Epithelial cell of proximal tubule (primary cell): ENCODE measurements at regions not wholly inside any gene's neighbourhood (a gene's known extent, or its start where the extent isn't known, plus 50 kb on each side); places are given as distances from the start of the nearest gene placed in this dataset.

ENCODE experiments used
- DNase-seq: peaks from one replicate; pipeline ENCODE4 v3.0.0-alpha.2; 2011; ENCODE audit warnings: low read depth
- H3K4me3 ChIP-seq: 2 replicates; pipeline ENCODE4 v1.5.1; 2011; ENCODE audit warnings: low read depth, mild to moderate bottlenecking, low read length
- CTCF ChIP-seq: conservative IDR thresholded peaks from 2 replicates; pipeline ENCODE4 v1.5.1; 2012; ENCODE audit warnings: low read depth, mild to moderate bottlenecking, low read length

DNA sequence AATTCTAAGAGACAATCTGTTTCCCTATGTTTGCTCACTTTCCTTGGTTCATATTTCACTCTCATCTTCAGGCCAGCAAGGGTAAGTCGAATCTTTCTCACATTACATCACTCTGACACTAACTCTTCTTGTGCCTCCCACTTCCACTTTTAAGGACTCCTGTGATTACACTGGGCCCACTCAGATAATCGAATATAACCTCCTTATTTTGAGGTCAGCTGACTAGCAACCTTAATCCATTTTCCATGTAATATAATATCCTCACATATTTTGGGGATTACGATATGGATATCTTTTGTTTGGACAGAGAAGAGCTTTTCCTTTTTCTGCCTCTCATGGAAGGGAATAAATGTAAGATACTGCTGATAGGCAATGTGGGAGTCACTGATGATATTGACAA lies 2015.7 kb upstream of the LRRTM1 start:
- DNase-seq, result no peak
- TF ChIP-seq CTCF, result no peak
- H3K4me3 ChIP-seq, result no peak overlapping the region

DNA sequence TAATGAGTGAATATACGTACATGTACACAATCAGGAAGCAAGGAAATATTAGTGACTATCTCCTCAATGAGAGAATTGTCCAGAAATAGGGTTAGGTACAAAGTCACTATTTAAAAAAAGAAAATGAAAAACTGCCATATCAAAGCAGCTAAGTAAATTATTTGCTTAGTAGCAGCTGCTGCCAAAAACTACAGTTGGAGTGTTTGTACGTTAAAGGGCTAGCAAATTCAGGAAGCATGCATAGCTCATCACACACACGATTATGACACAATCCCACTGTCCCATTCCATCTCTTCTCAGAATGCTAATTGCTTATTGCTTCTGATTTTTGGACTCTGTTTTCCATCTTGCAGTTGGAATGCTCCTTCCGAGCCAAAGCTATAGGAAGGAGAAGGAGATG lies 2012.5 kb upstream of the LRRTM1 start:
- TF ChIP-seq CTCF, result no peak
- no peak overlapping the region for H3K4me3 ChIP-seq
- DNase-seq, result no peak

DNA sequence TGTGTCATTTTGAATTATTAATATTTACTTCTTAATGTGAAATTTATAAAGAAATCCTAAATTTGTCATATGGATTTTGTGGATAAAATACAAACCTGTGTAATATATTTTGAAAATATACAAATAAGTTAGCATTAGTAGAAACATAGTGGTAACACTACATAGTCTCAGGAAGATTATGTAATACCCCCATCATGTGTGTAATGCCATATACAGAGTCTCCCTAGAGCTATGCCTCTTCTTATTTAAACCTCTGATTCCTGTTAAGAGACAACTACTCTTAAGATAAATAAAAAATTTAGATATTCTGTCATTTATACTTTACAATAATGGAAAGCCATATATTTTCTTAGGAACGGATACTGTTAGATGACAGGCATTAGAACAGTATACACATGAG lies 2012.0 kb upstream of the LRRTM1 start:
- no peak for DNase-seq
- no peak for TF ChIP-seq CTCF
- H3K4me3 ChIP-seq, result no peak overlapping the region

DNA sequence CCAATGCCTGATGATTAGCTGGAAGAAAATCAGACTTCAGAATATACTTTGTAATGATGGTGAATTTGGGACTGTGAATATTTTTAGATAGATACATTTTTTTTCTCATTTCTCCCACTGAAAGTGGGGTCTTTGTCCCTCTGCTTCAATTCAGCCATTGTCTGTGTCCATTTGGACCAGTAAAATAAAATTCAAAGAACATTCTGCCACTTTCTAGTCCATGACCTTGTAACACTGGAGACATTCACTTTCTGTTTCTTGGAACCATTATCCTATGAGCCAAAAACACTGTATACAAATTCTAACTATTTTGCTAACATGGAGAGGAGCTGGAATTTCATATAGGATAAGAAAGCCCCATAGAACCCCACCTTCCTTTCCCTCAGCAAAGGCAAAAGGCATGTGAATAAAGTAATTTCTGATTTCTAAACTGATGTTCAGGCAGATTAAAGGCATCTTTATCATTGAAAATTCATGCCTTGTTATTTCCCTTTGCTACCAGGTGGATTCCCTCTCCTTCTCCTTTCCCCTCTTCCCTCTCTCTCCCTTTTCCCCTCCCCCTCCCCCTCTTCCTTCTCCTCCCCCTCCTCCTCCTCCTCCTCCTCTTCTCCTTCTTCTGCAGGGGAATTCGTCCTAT lies 2010.4 kb upstream of the LRRTM1 start:
- TF ChIP-seq CTCF, result no peak
- no peak overlapping the region for H3K4me3 ChIP-seq
- DNase-seq, result no peak

DNA sequence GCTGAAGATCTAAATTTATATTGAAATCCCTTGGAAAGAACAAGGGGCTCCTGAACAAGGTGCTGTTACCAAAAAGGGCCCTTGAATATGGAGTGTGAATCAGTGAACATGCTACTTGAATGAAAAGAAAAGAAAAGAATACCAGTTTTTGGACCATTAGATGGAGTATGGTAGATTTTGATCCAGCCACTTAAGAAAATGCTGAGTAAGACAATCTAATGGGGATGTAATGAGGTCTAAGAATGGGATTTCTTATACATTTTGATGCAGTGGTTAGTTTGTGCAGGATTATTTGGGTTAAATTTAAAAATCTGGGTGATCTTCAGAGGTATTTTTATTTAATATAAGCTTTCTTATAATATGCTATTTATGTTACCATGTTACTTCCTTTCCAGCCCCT lies 2003.0 kb upstream of the LRRTM1 start:
- DNase-seq, result no peak
- TF ChIP-seq CTCF, result no peak
- no peak overlapping the region for H3K4me3 ChIP-seq

GRCh38 chr2:82301506-82301905 lies 1997.0 kb upstream of the LRRTM1 start:
- no peak for DNase-seq
- H3K4me3 ChIP-seq, result no peak overlapping the region
- no peak for TF ChIP-seq CTCF

- H3K4me3 ChIP-seq, result no peak overlapping the region
Measured at GRCh38 chr2:82289446-82289845, 1984.9 kb upstream of the LRRTM1 start.

More at GRCh38 chr2:82289446-82289845, 1984.9 kb upstream of the LRRTM1 start:
- no peak for DNase-seq
- no peak for TF ChIP-seq CTCF
